ENCODE measurements at regions not wholly inside any gene's neighbourhood (a gene's known extent, or its start where the extent isn't known, plus 50 kb on each side); places are given as distances from the start of the nearest gene placed in this dataset.
"Not testable (repeated sequence)": the region's sequence is repeated elsewhere in the genome, so short reads cannot be mapped to it uniquely, and the experiment has no call there.

DNA sequence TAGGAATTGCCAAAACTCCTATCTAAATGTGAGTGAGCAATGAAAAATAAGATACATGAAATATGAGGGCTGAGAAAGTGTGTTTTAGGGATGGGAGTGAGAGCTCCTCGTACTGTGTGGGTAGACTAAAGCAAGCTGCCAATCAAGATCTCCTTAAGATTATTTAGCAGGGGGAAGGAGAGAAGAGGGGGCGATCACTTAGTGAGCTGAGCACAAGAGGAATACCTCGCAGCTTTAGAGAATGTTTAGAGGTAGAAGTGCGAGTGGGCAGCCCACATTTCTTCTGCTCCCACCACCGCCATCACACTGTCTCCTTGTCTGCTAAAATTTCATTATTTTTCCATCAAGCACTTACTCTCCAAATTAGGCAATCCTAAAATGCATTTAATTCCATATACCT is 312.6 kb downstream of the ALDH8A1 start:
- TF ChIP-seq, protein P1, sequence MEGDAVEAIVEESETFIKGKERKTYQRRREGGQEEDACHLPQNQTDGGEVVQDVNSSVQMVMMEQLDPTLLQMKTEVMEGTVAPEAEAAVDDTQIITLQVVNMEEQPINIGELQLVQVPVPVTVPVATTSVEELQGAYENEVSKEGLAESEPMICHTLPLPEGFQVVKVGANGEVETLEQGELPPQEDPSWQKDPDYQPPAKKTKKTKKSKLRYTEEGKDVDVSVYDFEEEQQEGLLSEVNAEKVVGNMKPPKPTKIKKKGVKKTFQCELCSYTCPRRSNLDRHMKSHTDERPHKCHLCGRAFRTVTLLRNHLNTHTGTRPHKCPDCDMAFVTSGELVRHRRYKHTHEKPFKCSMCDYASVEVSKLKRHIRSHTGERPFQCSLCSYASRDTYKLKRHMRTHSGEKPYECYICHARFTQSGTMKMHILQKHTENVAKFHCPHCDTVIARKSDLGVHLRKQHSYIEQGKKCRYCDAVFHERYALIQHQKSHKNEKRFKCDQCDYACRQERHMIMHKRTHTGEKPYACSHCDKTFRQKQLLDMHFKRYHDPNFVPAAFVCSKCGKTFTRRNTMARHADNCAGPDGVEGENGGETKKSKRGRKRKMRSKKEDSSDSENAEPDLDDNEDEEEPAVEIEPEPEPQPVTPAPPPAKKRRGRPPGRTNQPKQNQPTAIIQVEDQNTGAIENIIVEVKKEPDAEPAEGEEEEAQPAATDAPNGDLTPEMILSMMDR (IDR thresholded peaks at IDR 0.05) = no peak
- no peak overlapping the region for H3K27ac ChIP-seq

DNA sequence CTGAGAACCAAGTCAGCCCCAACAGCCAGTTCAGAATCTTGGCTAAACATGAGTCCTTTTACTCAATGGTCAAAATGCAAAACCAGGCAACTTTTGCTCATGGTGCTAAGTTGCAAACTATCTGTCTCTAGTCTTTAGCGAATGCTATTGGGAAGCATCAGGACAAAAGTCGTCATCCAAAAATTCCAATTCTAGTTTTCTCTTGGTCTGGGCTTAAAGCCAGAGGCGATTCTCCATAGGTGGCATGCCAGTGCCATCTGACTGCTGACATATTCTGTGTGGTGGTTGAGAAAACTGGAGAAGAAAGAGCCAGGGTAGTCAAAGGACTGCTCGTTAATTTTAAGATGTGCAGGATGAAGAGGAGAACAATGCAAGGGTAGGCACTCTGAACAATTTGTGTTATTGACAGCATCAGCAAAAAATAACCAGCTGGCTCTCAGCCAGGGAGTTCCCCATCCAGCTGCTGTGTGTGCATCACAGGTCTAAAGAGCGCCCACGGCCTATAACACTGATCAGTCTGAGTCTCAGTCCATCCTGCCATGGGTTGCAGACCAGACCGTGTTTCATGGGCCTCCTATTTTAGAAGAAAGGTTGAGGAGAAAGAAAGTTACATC is 313.6 kb downstream of the ALDH8A1 start:
- Histone ChIP-seq H3K9ac (no peak overlapping the region), H3K9me3 (ENCODE audit: control insufficient read depth, low read length) (no peaks in the 10 kb centered on the region), H3K79me2 (no peaks in the 10 kb centered on the region), H3K27me3 (ENCODE audit: control insufficient read depth, insufficient read depth, low read length) (no peaks in the 10 kb centered on the region), H2AFZ (peak overlapping the region; percentile 10), H3K4me2 (ENCODE audit: low read length) (no peak overlapping the region), H3K27ac (no peak overlapping the region), H3K4me1 (peaks cover 23% of the 10 kb centered on the region), H3K36me3 (ENCODE audit: control insufficient read depth, insufficient read depth, low read length) (no peaks in the 10 kb centered on the region), H3K4me3 (ENCODE audit: low read depth, low read length) (no peak overlapping the region)
- TF ChIP-seq, protein P1 (IDR thresholded peaks at IDR 0.05) = no peak

More for the DNA sequence above, 312.6 kb downstream of the ALDH8A1 start:
- H3K4me3 ChIP-seq (ENCODE audit: low read depth, low read length) = no peak overlapping the region
- peaks cover 26% of the 10 kb centered on the region for H3K4me1 ChIP-seq
- H2AFZ ChIP-seq = peak overlapping the region; percentile 63
- no peaks in the 10 kb centered on the region for H3K9me3 ChIP-seq (ENCODE audit: control insufficient read depth, low read length)
- H3K79me2 ChIP-seq = no peaks in the 10 kb centered on the region
- H3K27me3 ChIP-seq (ENCODE audit: control insufficient read depth, insufficient read depth, low read length) = no peaks in the 10 kb centered on the region
- H3K9ac ChIP-seq = no peak overlapping the region
- no peak overlapping the region for H3K4me2 ChIP-seq (ENCODE audit: low read length)
- no peaks in the 10 kb centered on the region for H3K36me3 ChIP-seq (ENCODE audit: control insufficient read depth, insufficient read depth, low read length)

DNA sequence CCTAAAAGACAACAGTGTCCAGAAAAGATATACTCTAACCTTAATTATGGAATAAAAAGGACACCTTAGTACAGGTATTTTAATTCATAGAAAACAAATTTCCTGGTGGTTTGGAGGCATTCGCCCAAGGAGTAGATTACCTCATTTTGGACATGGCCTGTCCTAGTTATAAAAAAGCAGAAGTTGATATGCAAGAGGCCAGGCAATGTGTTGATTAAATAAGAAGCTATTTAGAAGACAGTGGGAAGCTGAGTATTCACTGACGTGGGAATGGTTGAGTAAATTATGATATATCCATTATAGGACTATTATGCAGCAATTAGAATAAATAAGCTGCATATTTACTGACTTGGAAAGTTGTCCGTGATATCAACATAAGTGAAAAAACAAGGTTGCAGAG is 314.9 kb downstream of the ALDH8A1 start:
- Histone ChIP-seq H3K9ac (no peak overlapping the region), H3K79me2 (no peaks in the 10 kb centered on the region), H3K9me3 (ENCODE audit: control insufficient read depth, low read length) (no peaks in the 10 kb centered on the region), H2AFZ (no peak overlapping the region), H3K27ac (no peak overlapping the region), H3K27me3 (ENCODE audit: control insufficient read depth, insufficient read depth, low read length) (no peaks in the 10 kb centered on the region), H3K4me3 (ENCODE audit: low read depth, low read length) (no peak overlapping the region), H3K4me2 (ENCODE audit: low read length) (no peak overlapping the region), H3K36me3 (ENCODE audit: control insufficient read depth, insufficient read depth, low read length) (no peaks in the 10 kb centered on the region), H3K4me1 (peaks cover 17% of the 10 kb centered on the region)
- TF ChIP-seq, protein P1 (IDR thresholded peaks at IDR 0.05) = no peak

DNA sequence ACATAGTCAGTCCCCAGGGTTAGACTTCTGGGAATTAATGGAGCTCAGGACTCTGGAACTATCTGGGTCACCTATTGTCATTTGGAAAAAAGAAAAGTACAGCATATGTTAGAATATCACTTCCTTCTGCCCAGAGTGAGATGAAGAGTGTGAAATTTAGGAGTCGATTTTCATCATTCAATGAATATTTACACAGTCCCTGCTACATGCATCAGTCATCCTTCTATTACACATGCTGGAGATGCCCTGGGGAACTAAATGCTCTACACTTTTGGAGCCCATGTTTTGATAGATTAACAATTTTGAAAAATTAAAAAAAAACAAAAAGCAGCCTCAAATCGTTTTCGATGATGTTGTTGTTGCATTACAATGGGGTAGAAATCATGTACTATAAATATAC is 315.4 kb downstream of the ALDH8A1 start:
- Histone ChIP-seq H3K27ac (no peak overlapping the region), H3K9me3 (ENCODE audit: control insufficient read depth, low read length) (no peaks in the 10 kb centered on the region), H3K79me2 (no peaks in the 10 kb centered on the region), H3K4me1 (peaks cover 17% of the 10 kb centered on the region), H3K4me2 (ENCODE audit: low read length) (no peak overlapping the region), H2AFZ (no peak overlapping the region), H3K9ac (no peak overlapping the region), H3K4me3 (ENCODE audit: low read depth, low read length) (no peak overlapping the region), H3K36me3 (ENCODE audit: control insufficient read depth, insufficient read depth, low read length) (no peaks in the 10 kb centered on the region), H3K27me3 (ENCODE audit: control insufficient read depth, insufficient read depth, low read length) (no peaks in the 10 kb centered on the region)
- TF ChIP-seq, protein P1 (IDR thresholded peaks at IDR 0.05) = no peak

DNA sequence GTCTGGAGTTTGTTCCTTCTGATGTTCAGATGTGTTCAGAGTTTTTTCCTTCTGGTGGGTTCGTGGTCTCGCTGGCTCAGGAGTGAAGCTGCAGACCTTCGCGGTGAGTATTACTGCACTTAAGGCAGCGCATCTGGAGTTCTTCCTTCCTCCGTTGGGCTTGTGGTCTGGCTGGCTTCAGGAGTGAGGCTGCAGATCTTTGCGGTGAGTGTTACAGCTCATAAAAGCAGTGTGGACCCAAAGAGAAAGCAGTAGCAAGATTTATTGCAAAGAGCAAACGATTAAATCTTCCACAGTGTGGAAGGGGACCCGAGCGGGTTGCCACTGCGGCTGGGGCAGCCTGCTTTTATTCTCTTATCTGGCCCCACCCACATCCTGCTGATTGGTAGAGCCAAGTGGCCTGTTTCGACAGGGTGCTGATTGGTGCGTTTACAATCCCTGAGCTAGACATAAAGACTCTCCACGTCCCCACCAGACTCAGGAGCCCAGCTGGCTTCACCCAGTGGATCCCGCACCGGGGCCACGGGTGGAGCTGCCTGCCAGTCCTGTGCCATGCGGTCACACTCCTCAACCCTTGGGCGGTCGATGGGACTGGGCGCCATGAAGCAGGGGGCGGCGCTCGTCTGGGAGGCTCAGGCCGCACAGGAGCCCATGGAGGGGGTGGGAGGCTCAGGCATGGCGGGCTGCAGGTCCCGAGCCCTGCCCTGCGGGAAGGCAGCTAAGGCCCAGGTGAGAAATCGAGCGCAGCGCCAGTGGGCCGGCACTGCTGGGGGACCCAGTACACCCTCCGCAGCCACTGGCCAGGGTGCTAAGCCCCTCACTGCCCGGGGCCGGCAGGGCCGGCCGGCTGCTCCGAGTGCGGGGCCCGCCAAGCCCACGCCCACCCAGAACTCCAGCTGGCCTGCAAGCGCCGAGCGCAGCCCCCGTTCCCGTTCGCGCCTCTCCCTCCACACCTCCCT is 315.3 kb upstream of the SGK1 start:
- not testable (repeated sequence) for H2AFZ ChIP-seq; H3K9me3 ChIP-seq (ENCODE audit: control insufficient read depth, low read length); H3K79me2 ChIP-seq; H3K27ac ChIP-seq; H3K9ac ChIP-seq; H3K4me3 ChIP-seq (ENCODE audit: low read depth, low read length); H3K4me2 ChIP-seq (ENCODE audit: low read length); H3K36me3 ChIP-seq (ENCODE audit: control insufficient read depth, insufficient read depth, low read length); H3K27me3 ChIP-seq (ENCODE audit: control insufficient read depth, insufficient read depth, low read length)
- peaks cover 17% of the 10 kb centered on the region for H3K4me1 ChIP-seq
